Natural killer cell (primary cell): ENCODE measurements at regions not wholly inside any gene's neighbourhood (a gene's known extent, or its start where the extent isn't known, plus 50 kb on each side); places are given as distances from the start of the nearest gene placed in this dataset.

ENCODE experiments used
- ATAC-seq, 3 donors: fragments of 150-1000 bp in 2 of 3; fragments of 200-7000 bp in 1 of 3; cut with Tn5 transposase; 1 replicate in 1 of 3; 2 replicates in 2 of 3; pipeline ENCODE4 v1.10.0; 2021; ENCODE audit warnings: mild to moderate bottlenecking in 2 of 3, moderate library complexity in 2 of 3
- DNase-seq, 2 donors: peaks; one replicate each; pipeline versions ENCODE4 v3.0.0 to v3.0.0-alpha.2; 2013 to 2021; ENCODE audit warnings: mixed read lengths in 1 of 2
- H3K27ac ChIP-seq: one replicate; pipeline ENCODE4 v1.5.1; 2013; ENCODE audit warnings: mild to moderate bottlenecking, low read length
- H3K27me3 ChIP-seq: one replicate; pipeline ENCODE4 v1.6.1; 2013; ENCODE audit warnings: low read length; ENCODE audit not compliant: control insufficient read depth, insufficient read depth
- H3K36me3 ChIP-seq: one replicate; pipeline ENCODE4 v1.6.1; 2013; ENCODE audit warnings: low read length; ENCODE audit not compliant: control insufficient read depth, insufficient read depth
- H3K4me1 ChIP-seq: one replicate; pipeline ENCODE4 v1.6.1; 2013; ENCODE audit warnings: low read length; ENCODE audit not compliant: control insufficient read depth, insufficient read depth
- H3K4me3 ChIP-seq: one replicate; pipeline ENCODE4 v1.5.1; 2013; ENCODE audit warnings: low read length
- H3K9me3 ChIP-seq: one replicate; pipeline ENCODE4 v1.6.1; 2013; ENCODE audit warnings: low read length; ENCODE audit not compliant: control insufficient read depth, insufficient read depth
- H3K27ac Mint-ChIP-seq, 2 donors: one replicate each; pipeline ENCODE4 v1.8.0; 2022; ENCODE audit warnings: mild to moderate bottlenecking in 2 of 2, mixed read lengths in 2 of 2, moderate library complexity in 1 of 2
- H3K27me3 Mint-ChIP-seq, 2 donors: one replicate each; pipeline ENCODE4 v1.8.0; 2022; ENCODE audit warnings: low read depth in 2 of 2, mixed read lengths in 2 of 2
- H3K36me3 Mint-ChIP-seq: one replicate; pipeline ENCODE4 v1.8.0; 2022; ENCODE audit warnings: mixed read lengths
- H3K4me1 Mint-ChIP-seq, 2 donors: one replicate each; pipeline ENCODE4 v1.8.0; 2022; ENCODE audit warnings: mixed read lengths in 2 of 2
- H3K4me3 Mint-ChIP-seq: one replicate; pipeline ENCODE4 v1.8.0; 2022; ENCODE audit warnings: mild to moderate bottlenecking, moderate library complexity, mixed read lengths
- H3K9me3 Mint-ChIP-seq, 2 donors: one replicate each; pipeline ENCODE4 v1.8.0; 2022; ENCODE audit warnings: mixed read lengths in 2 of 2
- CTCF ChIP-seq: fragments of 200-600 bp; IDR thresholded peaks from one replicate; pipeline ENCODE4 v1.8.0; 2022; ENCODE audit warnings: antibody characterized with exemption
- WGBS: methylation state at CpG from one replicate; pipeline ENCODE4 v1.1.7; 2013; ENCODE audit warnings: missing lambda C conversion rate; ENCODE audit not compliant: insufficient coverage; 5-methylcytosine and 5-hydroxymethylcytosine counted together
- intact Hi-C: fragments of 100-400 bp; cut with micrococcal nuclease; formaldehyde crosslinking; loops from one replicate; pipeline ENCODE4 v1.14.2; 2022

- Mint-ChIP-seq H3K36me3 (no peaks in the 10 kb centered on the region), H3K4me1 (no peaks in the 10 kb centered on the region), H3K4me3 (no peak overlapping the region), H3K27me3 (no peaks in the 10 kb centered on the region), H3K9me3 (peaks cover 4 to 7% of the 10 kb centered on the region in 2 donors), H3K27ac (no peak overlapping the region)
- peaks cover 15% of the 10 kb centered on the region for H3K9me3 ChIP-seq
- WGBS = 60% methylated on average over 1 of the region's 2 CpGs
- DNase-seq = no peak
- no peaks in the 10 kb centered on the region for H3K36me3 ChIP-seq
- no peak for ATAC-seq
- H3K27ac ChIP-seq = no peak overlapping the region
- TF ChIP-seq CTCF = no peak
- no peak overlapping the region for H3K4me3 ChIP-seq
- intact Hi-C loops = no loop called here
- H3K4me1 ChIP-seq = no peaks in the 10 kb centered on the region
- no peaks in the 10 kb centered on the region for H3K27me3 ChIP-seq
Measured at GRCh38 chr14:38693423-38693822, 409.6 kb downstream of the SEC23A start.

- Mint-ChIP-seq H3K27me3 (no peaks in the 10 kb centered on the region), H3K4me1 (no peaks in the 10 kb centered on the region), H3K27ac (no peak overlapping the region), H3K9me3 (peaks cover 10 to 11% of the 10 kb centered on the region in 2 donors), H3K36me3 (no peaks in the 10 kb centered on the region), H3K4me3 (no peak overlapping the region)
- no peaks in the 10 kb centered on the region for H3K4me1 ChIP-seq
- intact Hi-C loops = no loop called here
- no peak overlapping the region for H3K4me3 ChIP-seq
- ATAC-seq (no peak), DNase-seq (no peak)
- no peaks in the 10 kb centered on the region for H3K36me3 ChIP-seq
- no peaks in the 10 kb centered on the region for H3K9me3 ChIP-seq
- H3K27me3 ChIP-seq = no peaks in the 10 kb centered on the region
- 78% methylated on average over 1 of the region's 3 CpGs for WGBS
- H3K27ac ChIP-seq = no peak overlapping the region
- no peak for TF ChIP-seq CTCF
Measured at GRCh38 chr14:38669027-38669426, 413.1 kb upstream of the CLEC14A start.

DNA sequence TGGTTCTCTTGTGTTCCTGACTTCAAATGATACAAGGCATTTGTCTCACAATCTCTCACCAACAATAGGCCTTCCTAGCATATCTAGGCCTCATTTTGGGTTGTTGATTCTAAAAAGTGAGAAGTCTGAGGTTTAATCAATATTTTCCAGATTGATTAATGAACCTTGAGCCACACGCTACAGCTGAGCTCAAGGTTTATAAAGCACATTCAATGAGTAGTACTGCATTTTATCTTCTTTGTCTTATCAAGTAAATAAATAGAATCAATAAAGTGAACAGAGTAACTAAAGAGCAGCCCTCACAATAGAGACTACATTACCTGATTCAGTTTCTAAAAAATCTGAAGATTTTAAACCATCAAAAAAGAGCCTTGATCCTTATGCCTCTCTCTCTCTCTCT is 407.5 kb upstream of the CLEC14A start:
- no peak for DNase-seq
- no peaks in the 10 kb centered on the region for H3K4me1 Mint-ChIP-seq
- peaks cover 0 to 4% of the 10 kb centered on the region in 2 donors for H3K9me3 Mint-ChIP-seq
- H3K36me3 Mint-ChIP-seq = no peaks in the 10 kb centered on the region
- TF ChIP-seq CTCF = no peak
- Histone ChIP-seq H3K4me3 (no peak overlapping the region), H3K4me1 (no peaks in the 10 kb centered on the region), H3K36me3 (no peaks in the 10 kb centered on the region), H3K27ac (no peak overlapping the region), H3K27me3 (no peaks in the 10 kb centered on the region), H3K9me3 (no peaks in the 10 kb centered on the region)
- H3K4me3 Mint-ChIP-seq = no peak overlapping the region
- intact Hi-C loops = no loop called here
- no CpG with 5 or more reads among the region's 1 CpG for WGBS
- ATAC-seq = no peak
- H3K27ac Mint-ChIP-seq = no peak overlapping the region
- no peaks in the 10 kb centered on the region for H3K27me3 Mint-ChIP-seq

- no peaks in the 10 kb centered on the region for H3K4me1 ChIP-seq
- no peaks in the 10 kb centered on the region for H3K36me3 Mint-ChIP-seq
- no peak for TF ChIP-seq CTCF
- ATAC-seq = no peak
- intact Hi-C loops = no loop called here
- no peak overlapping the region for H3K4me3 Mint-ChIP-seq
- H3K9me3 ChIP-seq = no peaks in the 10 kb centered on the region
- H3K27ac Mint-ChIP-seq = no peak overlapping the region
- no peak overlapping the region for H3K27ac ChIP-seq
- H3K4me1 Mint-ChIP-seq = no peaks in the 10 kb centered on the region
- no peaks in the 10 kb centered on the region for H3K27me3 ChIP-seq
- 85% methylated on average over 3 of the region's 3 CpGs for WGBS
- DNase-seq = no peak
- no peaks in the 10 kb centered on the region for H3K36me3 ChIP-seq
- H3K9me3 Mint-ChIP-seq = peaks cover 0 to 4% of the 10 kb centered on the region in 2 donors
- no peaks in the 10 kb centered on the region for H3K27me3 Mint-ChIP-seq
- H3K4me3 ChIP-seq = no peak overlapping the region
Measured at GRCh38 chr14:38662781-38663180, 406.9 kb upstream of the CLEC14A start.
